ENCODE measurements at regions not wholly inside any gene's neighbourhood (a gene's known extent, or its start where the extent isn't known, plus 50 kb on each side); places are given as distances from the start of the nearest gene placed in this dataset.
"Not testable (repeated sequence)": the region's sequence is repeated elsewhere in the genome, so short reads cannot be mapped to it uniquely, and the experiment has no call there.

DNA sequence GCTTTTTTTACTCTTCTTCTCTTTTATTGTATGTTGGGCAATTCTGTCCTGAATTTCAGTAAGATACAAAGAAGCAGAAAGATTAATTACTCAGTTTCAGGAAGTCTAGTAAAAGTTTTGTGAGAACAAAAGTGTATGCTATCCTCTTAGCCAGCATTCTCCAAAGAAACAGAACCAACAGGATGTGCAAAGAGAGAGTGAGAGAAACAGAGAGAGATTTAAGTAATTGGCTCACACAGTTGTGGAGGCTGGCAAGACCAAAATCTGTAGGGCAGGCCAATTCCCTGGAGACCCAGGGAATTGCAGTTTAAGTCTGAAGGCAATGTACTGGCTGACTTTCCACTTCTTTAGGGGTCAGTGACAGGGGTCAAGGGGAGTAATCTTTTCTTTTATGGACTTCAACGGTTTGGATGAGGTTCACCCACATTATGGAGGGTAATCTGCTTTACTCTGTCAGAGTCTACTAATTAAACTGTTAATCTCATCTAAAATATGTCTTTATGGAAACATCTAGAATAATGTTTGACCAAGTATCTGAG lies 59.2 kb upstream of the SLC39A8 start:
- intact Hi-C loops (cut with DNase I): no loop called here
- Histone ChIP-seq H3K36me3 (no peaks in the 10 kb centered on the region), H3K9me3 (no peaks in the 10 kb centered on the region), H3K27me3 (no peaks in the 10 kb centered on the region), H3K27ac (peak overlapping the region; percentile 15), H3K4me3 (no peak overlapping the region), H3K4me1 (peaks cover 19% of the 10 kb centered on the region)
- no peak for TF ChIP-seq POLR2A (IDR thresholded peaks at IDR 0.05)
- TF ChIP-seq POLR2AphosphoS5 (IDR thresholded peaks at IDR 0.05; ENCODE audit: insufficient read depth in 1 of 2, low read depth in 1 of 2): peak; percentile 21 to 43
- no peak for DNase-seq (ENCODE audit: extremely low spot score in 2 of 2)

DNA sequence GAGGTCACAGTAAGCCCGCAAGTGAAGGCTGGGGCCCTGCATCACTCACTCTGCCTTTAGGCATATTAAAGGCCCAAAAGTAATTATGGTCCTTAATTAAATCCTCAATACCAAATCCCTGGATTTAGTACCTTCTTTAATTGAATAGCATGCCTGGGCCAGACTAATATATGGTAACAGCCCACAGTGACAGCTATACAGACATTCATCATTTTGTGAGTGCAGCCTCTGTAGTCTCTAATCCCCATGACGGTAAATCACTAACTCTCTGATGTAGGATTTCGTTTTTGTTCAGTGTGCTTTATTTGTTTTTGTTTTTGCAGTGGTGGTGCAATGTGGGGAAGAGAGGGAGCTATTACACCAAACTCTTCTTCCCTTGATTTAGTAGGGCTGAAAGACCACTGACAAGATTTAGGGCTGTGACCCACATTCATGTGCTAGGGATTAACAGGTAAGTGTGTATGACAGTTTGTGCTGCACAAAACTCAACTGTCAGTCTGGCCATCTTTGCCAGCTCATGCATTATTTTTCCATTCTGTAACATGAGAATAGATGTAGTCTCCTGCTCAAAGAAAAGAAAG lies 60.6 kb upstream of the SLC39A8 start:
- intact Hi-C loops (cut with DNase I): no loop called here
- no peaks in the 10 kb centered on the region for H3K27me3 ChIP-seq
- H3K9me3 ChIP-seq: no peaks in the 10 kb centered on the region
- TF ChIP-seq POLR2AphosphoS5 (IDR thresholded peaks at IDR 0.05; ENCODE audit: insufficient read depth in 1 of 2, low read depth in 1 of 2) (no peak), POLR2A (IDR thresholded peaks at IDR 0.05) (no peak)
- TF ChIP-seq, protein P1, sequence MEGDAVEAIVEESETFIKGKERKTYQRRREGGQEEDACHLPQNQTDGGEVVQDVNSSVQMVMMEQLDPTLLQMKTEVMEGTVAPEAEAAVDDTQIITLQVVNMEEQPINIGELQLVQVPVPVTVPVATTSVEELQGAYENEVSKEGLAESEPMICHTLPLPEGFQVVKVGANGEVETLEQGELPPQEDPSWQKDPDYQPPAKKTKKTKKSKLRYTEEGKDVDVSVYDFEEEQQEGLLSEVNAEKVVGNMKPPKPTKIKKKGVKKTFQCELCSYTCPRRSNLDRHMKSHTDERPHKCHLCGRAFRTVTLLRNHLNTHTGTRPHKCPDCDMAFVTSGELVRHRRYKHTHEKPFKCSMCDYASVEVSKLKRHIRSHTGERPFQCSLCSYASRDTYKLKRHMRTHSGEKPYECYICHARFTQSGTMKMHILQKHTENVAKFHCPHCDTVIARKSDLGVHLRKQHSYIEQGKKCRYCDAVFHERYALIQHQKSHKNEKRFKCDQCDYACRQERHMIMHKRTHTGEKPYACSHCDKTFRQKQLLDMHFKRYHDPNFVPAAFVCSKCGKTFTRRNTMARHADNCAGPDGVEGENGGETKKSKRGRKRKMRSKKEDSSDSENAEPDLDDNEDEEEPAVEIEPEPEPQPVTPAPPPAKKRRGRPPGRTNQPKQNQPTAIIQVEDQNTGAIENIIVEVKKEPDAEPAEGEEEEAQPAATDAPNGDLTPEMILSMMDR (IDR thresholded peaks at IDR 0.05): no peak
- no peak overlapping the region for H3K4me3 ChIP-seq
- DNase-seq (ENCODE audit: extremely low spot score in 2 of 2): no peak
- H3K36me3 ChIP-seq: no peaks in the 10 kb centered on the region
- H3K27ac ChIP-seq: no peak overlapping the region
- H3K4me1 ChIP-seq: peaks cover 19% of the 10 kb centered on the region

DNA sequence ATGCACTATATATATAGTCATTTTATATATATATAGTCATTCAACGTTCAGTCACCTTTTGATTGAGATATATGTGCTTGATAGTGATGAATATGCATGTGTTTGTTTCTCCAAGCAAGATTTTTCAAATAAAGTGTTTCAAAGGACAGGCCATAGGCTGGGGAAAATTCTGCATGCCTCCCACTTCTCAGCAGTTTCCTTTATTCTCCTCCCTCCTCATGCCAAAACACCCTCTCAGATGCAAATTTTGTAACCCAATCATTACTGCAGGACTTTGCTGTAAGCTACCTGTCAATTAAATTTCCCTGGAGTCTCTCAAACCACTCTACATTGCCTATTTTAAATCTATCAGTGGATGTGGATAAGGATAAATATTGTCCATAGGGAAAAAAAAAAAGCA lies 65.6 kb upstream of the SLC39A8 start:
- H3K27ac ChIP-seq; H3K4me3 ChIP-seq; DNase-seq (ENCODE audit: extremely low spot score in 2 of 2); H3K27me3 ChIP-seq; intact Hi-C loops (cut with DNase I); H3K9me3 ChIP-seq; H3K36me3 ChIP-seq; H3K4me1 ChIP-seq: not testable (repeated sequence)

DNA sequence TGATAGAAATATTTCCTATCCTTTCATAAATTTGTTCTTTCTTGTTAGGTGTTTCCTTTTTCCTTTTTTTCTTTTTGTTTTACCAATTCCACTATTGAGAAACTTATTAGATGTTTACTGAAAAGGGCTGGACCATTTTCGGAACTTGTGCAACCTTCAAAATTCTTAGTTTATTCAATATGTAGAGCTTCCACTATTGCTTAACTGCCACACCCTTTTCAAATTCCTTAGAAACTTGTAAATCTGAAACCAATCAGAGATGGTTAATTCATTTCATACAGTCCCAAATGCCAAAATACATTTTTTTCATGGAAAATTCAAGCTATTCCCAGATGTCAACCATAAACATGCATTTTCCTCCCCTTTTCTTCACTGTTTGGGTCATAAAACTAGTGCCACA lies 66.1 kb upstream of the SLC39A8 start:
- Histone ChIP-seq H3K4me1 (no peaks in the 10 kb centered on the region), H3K36me3 (no peaks in the 10 kb centered on the region), H3K27me3 (no peaks in the 10 kb centered on the region), H3K9me3 (no peaks in the 10 kb centered on the region), H3K4me3 (no peak overlapping the region), H3K27ac (no peak overlapping the region)
- no peak for DNase-seq (ENCODE audit: extremely low spot score in 2 of 2)
- TF ChIP-seq POLR2AphosphoS5 (IDR thresholded peaks at IDR 0.05; ENCODE audit: insufficient read depth in 1 of 2, low read depth in 1 of 2): no peak
- intact Hi-C loops (cut with DNase I): no loop called here

DNA sequence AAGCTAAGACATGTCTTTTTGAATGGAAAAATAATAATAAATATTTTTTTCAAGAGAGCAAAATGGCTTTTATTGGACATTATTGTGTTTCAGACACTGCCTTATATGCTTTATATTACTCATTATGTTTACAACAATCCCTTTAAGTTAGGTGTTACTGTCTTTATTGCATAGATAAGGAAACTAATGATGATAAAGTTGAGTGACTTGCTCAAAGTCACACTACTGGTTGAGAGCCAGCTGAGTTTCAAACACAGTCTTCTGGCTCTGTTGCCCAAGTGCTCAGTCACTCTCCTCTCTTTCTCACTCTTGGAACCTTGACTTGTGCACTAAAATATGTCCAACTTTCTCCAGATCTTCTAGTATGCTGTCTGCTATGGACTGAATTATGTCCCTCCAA lies 71.5 kb upstream of the SLC39A8 start:
- intact Hi-C loops (cut with DNase I): no loop called here

DNA sequence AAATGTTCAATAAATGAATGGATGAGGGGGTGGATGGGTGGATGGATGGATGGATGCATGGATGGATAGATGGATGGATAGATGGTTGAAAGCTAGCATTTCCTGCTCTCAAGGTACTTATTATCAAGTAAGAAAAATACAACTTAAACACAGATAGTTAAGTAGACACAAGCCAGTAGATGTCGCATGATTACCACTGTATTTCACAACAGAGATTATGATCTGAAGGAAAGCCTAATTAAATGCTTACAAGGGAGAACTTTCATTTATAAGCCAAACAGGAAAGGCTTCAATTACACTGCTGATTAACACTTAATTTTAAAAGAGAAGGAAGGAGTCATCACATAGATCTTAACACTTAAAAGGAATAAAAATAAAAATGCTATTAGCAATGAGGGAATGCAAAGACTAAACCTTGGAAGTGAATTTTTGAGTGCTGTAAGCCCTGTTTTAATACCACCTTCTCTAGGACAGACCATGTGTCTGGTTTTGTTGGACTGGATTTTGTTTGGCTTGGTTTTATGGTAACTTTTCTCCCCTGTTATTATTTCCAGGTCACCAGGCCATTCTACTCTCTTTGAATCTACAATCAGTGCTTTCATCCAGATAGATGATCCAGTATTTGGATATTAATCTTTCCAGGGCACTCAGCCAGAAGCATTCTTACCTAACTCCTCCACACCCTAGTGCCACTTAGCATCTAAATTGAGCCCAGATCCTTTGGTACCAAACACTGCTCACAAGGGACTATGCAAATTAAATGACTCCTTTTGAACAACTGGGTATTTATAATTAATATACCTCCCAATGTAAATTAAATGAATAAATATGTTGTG lies 75.5 kb upstream of the SLC39A8 start:
- Histone ChIP-seq H3K27ac (no peak overlapping the region), H3K4me3 (no peak overlapping the region), H3K36me3 (no peaks in the 10 kb centered on the region), H3K4me1 (peaks cover 4% of the 10 kb centered on the region), H3K27me3 (no peaks in the 10 kb centered on the region), H3K9me3 (no peaks in the 10 kb centered on the region)
- DNase-seq (ENCODE audit: extremely low spot score in 2 of 2): no peak
- intact Hi-C loops (cut with DNase I): no loop called here
- no peak for TF ChIP-seq POLR2A (IDR thresholded peaks at IDR 0.05)
- TF ChIP-seq, protein P1 (IDR thresholded peaks at IDR 0.05): peak in 1 of 3 experiments; percentile 2

More for the DNA sequence above, 71.5 kb upstream of the SLC39A8 start:
- Histone ChIP-seq H3K27ac (no peak overlapping the region), H3K4me3 (no peak overlapping the region), H3K27me3 (no peaks in the 10 kb centered on the region), H3K9me3 (no peaks in the 10 kb centered on the region), H3K36me3 (no peaks in the 10 kb centered on the region), H3K4me1 (peaks cover 4% of the 10 kb centered on the region)
- no peak for DNase-seq (ENCODE audit: extremely low spot score in 2 of 2)
- TF ChIP-seq, protein P1 (IDR thresholded peaks at IDR 0.05): no peak
- no peak for TF ChIP-seq POLR2AphosphoS5 (IDR thresholded peaks at IDR 0.05; ENCODE audit: insufficient read depth in 1 of 2, low read depth in 1 of 2)
- no peak for TF ChIP-seq POLR2A (IDR thresholded peaks at IDR 0.05)
